ENCODE measurements at regions not wholly inside any gene's neighbourhood (a gene's known extent, or its start where the extent isn't known, plus 50 kb on each side); places are given as distances from the start of the nearest gene placed in this dataset.
"Not testable (repeated sequence)": the region's sequence is repeated elsewhere in the genome, so short reads cannot be mapped to it uniquely, and the experiment has no call there.

- DNase-seq: no peak
Observed at GRCh38 chr6:163705923-163706322, 291.4 kb downstream of the QKI start.

- DNase-seq: no peak
Observed at GRCh38 chr6:163702736-163703135, 288.2 kb downstream of the QKI start.

- no peak for DNase-seq
Observed at GRCh38 chr6:163701762-163702161, 287.2 kb downstream of the QKI start.

GRCh38 chr6:163698086-163698485 lies 283.6 kb downstream of the QKI start:
- no peak for DNase-seq

GRCh38 chr6:163696311-163696710 lies 281.8 kb downstream of the QKI start:
- not testable (repeated sequence) for DNase-seq

GRCh38 chr6:163695414-163695864 lies 280.9 kb downstream of the QKI start:
- DNase-seq: no peak

- no peak for DNase-seq
Observed at GRCh38 chr6:163694988-163695398, 280.5 kb downstream of the QKI start.

- no peak for DNase-seq
Observed at GRCh38 chr6:163694072-163694471, 279.6 kb downstream of the QKI start.

- DNase-seq: no peak
Observed at GRCh38 chr6:163691049-163691448, 276.5 kb downstream of the QKI start.

- DNase-seq: no peak
Observed at GRCh38 chr6:163688739-163689362, 274.3 kb downstream of the QKI start.

- no peak for DNase-seq
Observed at GRCh38 chr6:163687075-163687474, 272.6 kb downstream of the QKI start.

GRCh38 chr6:163686301-163686700 lies 271.8 kb downstream of the QKI start:
- no peak for DNase-seq

- DNase-seq: no peak
Observed at GRCh38 chr6:163683105-163683622, 268.6 kb downstream of the QKI start.

GRCh38 chr6:163679753-163680152 lies 265.2 kb downstream of the QKI start:
- no peak for DNase-seq

GRCh38 chr6:163679012-163679660 lies 264.6 kb downstream of the QKI start:
- DNase-seq: no peak

- DNase-seq: no peak
Observed at GRCh38 chr6:163675611-163676010, 261.1 kb downstream of the QKI start.

- DNase-seq: no peak
Observed at GRCh38 chr6:163672710-163673109, 258.2 kb downstream of the QKI start.

- DNase-seq: no peak
Observed at GRCh38 chr6:163671791-163672190, 257.3 kb downstream of the QKI start.

GRCh38 chr6:163671355-163671754 lies 256.8 kb downstream of the QKI start:
- DNase-seq: no peak

- no peak for DNase-seq
Observed at GRCh38 chr6:163670336-163670735, 255.8 kb downstream of the QKI start.

- no peak for DNase-seq
Observed at GRCh38 chr6:163668061-163668426, 253.5 kb downstream of the QKI start.

GRCh38 chr6:163667372-163668060 lies 253.0 kb downstream of the QKI start:
- DNase-seq: peak; percentile 22 to 65

GRCh38 chr6:163665464-163665863 lies 250.9 kb downstream of the QKI start:
- DNase-seq: no peak

GRCh38 chr6:163663575-163663974 lies 249.1 kb downstream of the QKI start:
- no peak for DNase-seq

Data from CD4-positive, alpha-beta T cell treated with Interleukin-1 beta for 1 hour (primary cell).